ENCODE measurements at regions not wholly inside any gene's neighbourhood (a gene's known extent, or its start where the extent isn't known, plus 50 kb on each side); places are given as distances from the start of the nearest gene placed in this dataset.

DNA sequence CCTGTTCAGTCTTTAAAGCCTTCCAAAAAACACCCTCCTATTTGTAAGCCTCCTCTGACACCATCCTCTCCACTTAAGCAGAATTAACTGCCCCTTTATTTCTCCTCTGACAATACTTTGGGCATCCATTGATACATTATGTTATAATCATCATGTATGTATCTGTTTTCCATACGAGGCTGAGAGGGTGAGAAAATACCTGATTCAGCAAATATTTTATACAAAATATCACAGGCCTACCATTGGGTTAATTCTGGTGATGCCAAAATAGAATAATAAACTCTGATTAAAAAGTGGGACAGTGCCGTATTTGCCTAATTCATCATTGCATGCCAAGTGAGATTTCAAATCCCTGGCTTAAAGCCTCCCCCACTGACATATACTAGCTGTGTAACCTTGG is 118.2 kb upstream of the ADAMTS9 start:
- ChIA-PET POLR2A (no interaction called here), CTCF (no interaction called here)
- no peak for DNase-seq (ENCODE audit: low read depth, low spot score)
- H3K27ac ChIP-seq (ENCODE audit: low read depth, low read length): no peak overlapping the region
- H3K9me3 ChIP-seq (ENCODE audit: control insufficient read depth, insufficient read depth, low read length): no peaks in the 10 kb centered on the region
- no peak overlapping the region for H3K4me3 ChIP-seq (ENCODE audit: low read depth, low read length)
- no peaks in the 10 kb centered on the region for H3K27me3 ChIP-seq (ENCODE audit: control insufficient read depth, insufficient read depth, low read length)
- TF ChIP-seq, protein P1, sequence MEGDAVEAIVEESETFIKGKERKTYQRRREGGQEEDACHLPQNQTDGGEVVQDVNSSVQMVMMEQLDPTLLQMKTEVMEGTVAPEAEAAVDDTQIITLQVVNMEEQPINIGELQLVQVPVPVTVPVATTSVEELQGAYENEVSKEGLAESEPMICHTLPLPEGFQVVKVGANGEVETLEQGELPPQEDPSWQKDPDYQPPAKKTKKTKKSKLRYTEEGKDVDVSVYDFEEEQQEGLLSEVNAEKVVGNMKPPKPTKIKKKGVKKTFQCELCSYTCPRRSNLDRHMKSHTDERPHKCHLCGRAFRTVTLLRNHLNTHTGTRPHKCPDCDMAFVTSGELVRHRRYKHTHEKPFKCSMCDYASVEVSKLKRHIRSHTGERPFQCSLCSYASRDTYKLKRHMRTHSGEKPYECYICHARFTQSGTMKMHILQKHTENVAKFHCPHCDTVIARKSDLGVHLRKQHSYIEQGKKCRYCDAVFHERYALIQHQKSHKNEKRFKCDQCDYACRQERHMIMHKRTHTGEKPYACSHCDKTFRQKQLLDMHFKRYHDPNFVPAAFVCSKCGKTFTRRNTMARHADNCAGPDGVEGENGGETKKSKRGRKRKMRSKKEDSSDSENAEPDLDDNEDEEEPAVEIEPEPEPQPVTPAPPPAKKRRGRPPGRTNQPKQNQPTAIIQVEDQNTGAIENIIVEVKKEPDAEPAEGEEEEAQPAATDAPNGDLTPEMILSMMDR (IDR thresholded peaks at IDR 0.05; ENCODE audit: low read depth, low read length): no peak

GRCh38 chr3:64805248-64805647 is 117.4 kb upstream of the ADAMTS9 start:
- Histone ChIP-seq H3K9me3 (ENCODE audit: control insufficient read depth, insufficient read depth, low read length) (no peaks in the 10 kb centered on the region), H3K27ac (ENCODE audit: low read depth, low read length) (no peak overlapping the region), H3K27me3 (ENCODE audit: control insufficient read depth, insufficient read depth, low read length) (no peaks in the 10 kb centered on the region), H3K4me3 (ENCODE audit: low read depth, low read length) (no peak overlapping the region)
- ChIA-PET CTCF (no interaction called here), POLR2A (no interaction called here)
- DNase-seq (ENCODE audit: low read depth, low spot score): no peak
- TF ChIP-seq, protein P1 (IDR thresholded peaks at IDR 0.05; ENCODE audit: low read depth, low read length): no peak

DNA sequence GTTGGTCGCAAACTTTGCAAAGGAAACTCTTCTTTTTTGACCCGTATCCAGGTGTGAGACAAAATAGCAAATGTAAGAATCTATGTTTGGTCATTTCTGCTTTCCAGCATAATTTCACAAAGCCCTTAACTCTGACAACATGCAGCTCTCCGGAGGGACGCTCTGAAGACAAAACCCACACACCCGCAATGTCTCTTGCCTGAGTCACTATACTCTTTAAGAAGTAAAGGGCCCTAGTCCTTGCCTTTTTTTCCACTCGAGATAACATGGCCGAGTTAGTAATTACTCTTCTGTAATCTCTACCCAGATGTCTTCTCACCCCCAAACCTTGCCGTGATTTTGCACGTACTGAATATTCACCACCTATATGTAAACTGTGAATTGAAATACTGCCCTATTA is 115.7 kb upstream of the ADAMTS9 start:
- no peak for DNase-seq (ENCODE audit: low read depth, low spot score)
- TF ChIP-seq, protein P1 (IDR thresholded peaks at IDR 0.05; ENCODE audit: low read depth, low read length): no peak
- ChIA-PET CTCF (no interaction called here), POLR2A (no interaction called here)
- Histone ChIP-seq H3K27ac (ENCODE audit: low read depth, low read length) (no peak overlapping the region), H3K27me3 (ENCODE audit: control insufficient read depth, insufficient read depth, low read length) (no peaks in the 10 kb centered on the region), H3K9me3 (ENCODE audit: control insufficient read depth, insufficient read depth, low read length) (no peaks in the 10 kb centered on the region), H3K4me3 (ENCODE audit: low read depth, low read length) (no peak overlapping the region)

GRCh38 chr3:64802460-64802859 is 114.7 kb upstream of the ADAMTS9 start:
- TF ChIP-seq, protein P1 (IDR thresholded peaks at IDR 0.05; ENCODE audit: low read depth, low read length): no peak
- CTCF ChIA-PET: no interaction called here
- Histone ChIP-seq H3K4me3 (ENCODE audit: low read depth, low read length) (no peak overlapping the region), H3K27ac (ENCODE audit: low read depth, low read length) (no peak overlapping the region), H3K9me3 (ENCODE audit: control insufficient read depth, insufficient read depth, low read length) (no peaks in the 10 kb centered on the region), H3K27me3 (ENCODE audit: control insufficient read depth, insufficient read depth, low read length) (no peaks in the 10 kb centered on the region)
- POLR2A ChIA-PET: no interaction called here
- no peak for DNase-seq (ENCODE audit: low read depth, low spot score)

DNA sequence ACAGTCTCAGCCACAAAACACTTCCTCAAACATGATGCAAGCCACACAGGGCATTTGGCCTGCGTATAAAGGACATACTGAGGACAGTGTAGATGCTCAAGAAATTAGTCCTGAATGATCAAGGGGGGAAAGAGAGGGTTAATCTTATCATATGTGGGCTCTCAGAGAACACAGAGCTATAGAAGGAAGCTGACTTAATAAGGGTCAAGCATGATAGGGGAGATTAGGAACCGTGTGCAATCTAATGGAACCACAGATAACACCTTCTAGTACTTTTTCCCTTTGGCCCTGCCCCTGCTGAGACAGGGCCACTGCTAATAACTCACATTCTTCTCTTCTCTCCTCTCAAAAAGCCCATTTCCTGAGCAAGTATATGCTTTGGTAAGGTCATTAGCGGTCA is 114.1 kb upstream of the ADAMTS9 start:
- Histone ChIP-seq H3K27me3 (ENCODE audit: control insufficient read depth, insufficient read depth, low read length) (no peaks in the 10 kb centered on the region), H3K27ac (ENCODE audit: low read depth, low read length) (no peak overlapping the region), H3K9me3 (ENCODE audit: control insufficient read depth, insufficient read depth, low read length) (no peaks in the 10 kb centered on the region), H3K4me3 (ENCODE audit: low read depth, low read length) (no peak overlapping the region)
- TF ChIP-seq, protein P1 (IDR thresholded peaks at IDR 0.05; ENCODE audit: low read depth, low read length): no peak
- CTCF ChIA-PET: no interaction called here
- POLR2A ChIA-PET: no interaction called here
- DNase-seq (ENCODE audit: low read depth, low spot score): no peak
